ENCODE measurements at regions not wholly inside any gene's neighbourhood (a gene's known extent, or its start where the extent isn't known, plus 50 kb on each side); places are given as distances from the start of the nearest gene placed in this dataset.

- DNase-seq, result no peak
These were observed 220.3 kb upstream of the TPM1 start for GRCh38 chr15:62822228-62822627.

GRCh38 chr15:62823561-62823960, 219.0 kb upstream of the TPM1 start:
- no peak for DNase-seq

DNA sequence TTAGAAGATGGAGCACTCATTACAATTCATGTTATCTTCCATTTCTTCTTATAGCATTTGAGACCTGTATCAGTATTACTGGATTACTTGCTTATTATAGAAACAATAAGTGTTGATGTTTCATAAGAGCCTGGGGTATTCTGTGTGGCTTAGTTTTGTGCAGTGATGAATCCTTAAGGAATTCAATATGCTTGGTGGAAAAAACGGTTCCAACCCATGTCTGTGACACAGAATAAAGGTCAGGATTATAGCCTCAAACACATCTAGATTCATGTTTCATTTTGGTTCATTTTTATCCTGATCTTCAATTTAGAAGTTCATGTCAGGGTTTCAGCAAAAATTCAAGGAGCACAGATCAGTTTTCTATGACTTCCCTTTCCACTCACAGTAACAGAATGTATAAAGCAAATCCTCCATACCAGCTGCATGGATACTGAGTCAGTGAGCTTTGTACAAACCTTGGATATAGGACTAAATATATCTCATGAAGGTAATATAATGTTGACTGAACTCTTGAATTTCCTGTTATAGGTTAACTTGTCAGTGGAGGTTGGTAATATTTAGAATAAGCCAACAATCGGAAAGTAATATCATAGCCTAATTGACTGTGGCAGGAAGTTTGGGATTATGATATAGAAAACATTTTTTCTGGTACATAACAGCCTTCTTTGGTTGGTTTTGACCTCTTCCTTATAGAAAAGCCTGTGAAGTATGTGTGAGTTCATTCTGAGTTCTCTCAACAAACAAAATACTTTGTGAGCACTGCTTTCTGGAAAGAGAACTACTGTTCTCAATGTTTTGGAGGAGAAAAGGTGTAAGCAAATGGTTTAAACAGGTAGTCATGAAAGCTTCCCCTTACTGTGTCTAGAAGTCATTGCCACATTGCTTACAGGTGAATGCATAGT, 218.2 kb upstream of the TPM1 start:
- DNase-seq, result no peak

- DNase-seq, result no peak
These were observed 217.4 kb upstream of the TPM1 start for GRCh38 chr15:62825191-62825590.

GRCh38 chr15:62826561-62826960, 216.0 kb upstream of the TPM1 start:
- no peak for DNase-seq

DNA sequence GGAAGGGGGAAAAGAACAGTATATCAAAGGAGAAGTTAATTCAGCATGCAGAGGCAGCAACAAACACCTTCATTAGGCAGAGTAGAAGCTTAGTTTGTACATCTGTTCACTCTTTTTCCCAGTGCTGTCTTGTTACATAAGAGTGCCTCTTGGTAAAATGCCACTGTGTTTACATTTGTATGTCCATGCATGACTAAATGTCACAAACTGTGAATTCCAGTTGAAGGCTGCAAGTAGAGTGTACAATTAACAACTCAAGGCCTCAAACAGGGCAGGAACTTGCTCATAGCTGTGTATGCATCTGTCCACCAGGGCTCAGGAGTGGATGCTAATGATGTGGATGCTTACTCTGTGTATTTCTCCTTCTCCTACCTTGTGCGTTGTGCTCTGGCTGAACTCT, 214.2 kb upstream of the TPM1 start:
- DNase-seq, result no peak

DNA sequence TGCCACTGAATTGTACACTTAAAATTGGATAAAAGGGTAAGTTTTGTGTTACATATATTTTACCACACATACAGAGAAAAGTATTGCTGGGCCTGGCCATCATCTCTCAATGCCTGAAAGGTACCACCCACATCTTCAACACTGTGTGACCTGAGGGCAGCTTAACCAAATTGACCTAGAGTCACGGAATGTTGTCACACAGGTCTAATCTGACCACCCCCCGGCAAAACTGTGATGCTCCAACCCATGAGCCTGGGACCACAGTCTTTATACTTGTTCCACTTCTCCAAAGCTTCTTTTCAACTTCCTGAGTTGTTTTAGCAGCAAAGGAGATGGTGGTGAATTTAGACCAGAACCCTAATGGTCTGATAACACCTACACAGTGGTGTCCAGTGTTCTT, 210.3 kb upstream of the TPM1 start:
- no peak for DNase-seq

DNA sequence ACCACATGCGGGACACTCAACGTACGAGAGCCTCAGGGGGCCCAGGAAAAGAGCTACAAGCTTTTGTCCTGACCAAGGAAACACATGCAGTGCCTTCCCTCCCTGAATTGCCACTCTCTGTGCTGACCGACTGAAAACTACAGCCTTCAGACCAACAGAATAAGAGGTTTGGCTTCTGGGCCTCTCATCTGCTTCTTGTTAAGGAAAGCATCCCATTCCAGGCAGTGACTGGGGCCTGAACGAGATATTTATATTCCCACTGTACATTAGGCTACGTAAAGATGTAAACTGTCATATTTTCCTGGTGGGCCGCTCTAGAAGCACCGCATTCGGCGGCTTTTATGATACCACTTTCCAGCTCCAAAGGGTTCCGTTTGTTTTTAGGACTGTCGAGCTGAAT, 208.9 kb upstream of the TPM1 start:
- no peak for DNase-seq

DNA sequence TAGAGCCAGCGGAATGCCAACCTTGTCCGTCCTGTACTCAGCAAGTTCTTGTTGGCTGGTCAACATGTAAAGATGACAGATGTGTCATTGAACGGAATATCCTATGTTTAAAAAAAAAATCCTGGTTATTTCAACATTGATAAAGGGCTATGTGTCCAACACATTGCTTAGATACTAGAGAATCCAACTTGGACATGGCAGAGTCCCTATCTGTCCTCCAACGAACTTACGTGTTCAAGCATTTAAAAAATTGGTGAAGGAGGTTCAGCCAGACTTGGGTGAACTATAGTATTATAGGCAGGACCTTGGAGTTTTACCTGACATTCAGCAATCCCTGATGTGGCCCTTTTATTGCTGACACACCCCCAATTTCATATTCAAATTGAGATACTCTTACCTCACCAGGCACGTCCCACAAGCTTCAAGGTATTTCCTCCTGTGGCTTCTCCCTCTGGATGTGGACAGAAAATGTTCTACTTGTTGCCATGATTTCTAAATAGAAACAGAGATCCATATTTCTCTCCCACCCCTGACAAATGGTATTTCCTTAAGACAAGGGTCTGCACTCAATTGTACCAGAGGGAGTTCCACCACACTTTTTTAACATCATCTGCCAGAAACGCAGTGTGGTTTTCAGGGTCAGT, 207.7 kb upstream of the TPM1 start:
- no peak for DNase-seq

GRCh38 chr15:62835351-62835750, 207.2 kb upstream of the TPM1 start:
- no peak for DNase-seq

- DNase-seq, result no peak
These were observed 206.8 kb upstream of the TPM1 start for GRCh38 chr15:62835762-62836161.

GRCh38 chr15:62840526-62841268, 201.8 kb upstream of the TPM1 start:
- no peak for DNase-seq

DNA sequence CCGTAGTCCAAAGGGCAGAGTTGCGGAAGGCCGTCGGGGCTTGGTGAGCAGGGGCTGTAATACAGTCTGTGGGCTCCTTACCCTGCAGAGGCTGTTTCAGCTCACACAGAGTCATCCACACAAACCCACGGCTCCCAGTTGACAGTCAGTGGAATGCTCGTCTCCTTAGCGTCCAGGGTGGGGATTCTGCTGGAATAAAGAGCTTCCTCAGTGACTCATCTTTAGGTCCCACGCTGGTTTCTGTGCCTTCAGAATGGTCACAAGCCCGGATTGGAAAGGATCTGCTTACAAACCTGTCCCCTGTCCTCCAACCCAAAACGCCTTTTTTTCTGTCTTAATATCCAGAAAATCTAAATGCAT, 201.3 kb upstream of the TPM1 start:
- DNase-seq, result no peak

- DNase-seq, result no peak
These were observed 200.5 kb upstream of the TPM1 start for GRCh38 chr15:62841891-62842559.

GRCh38 chr15:62843311-62843710, 199.2 kb upstream of the TPM1 start:
- DNase-seq, result no peak

DNA sequence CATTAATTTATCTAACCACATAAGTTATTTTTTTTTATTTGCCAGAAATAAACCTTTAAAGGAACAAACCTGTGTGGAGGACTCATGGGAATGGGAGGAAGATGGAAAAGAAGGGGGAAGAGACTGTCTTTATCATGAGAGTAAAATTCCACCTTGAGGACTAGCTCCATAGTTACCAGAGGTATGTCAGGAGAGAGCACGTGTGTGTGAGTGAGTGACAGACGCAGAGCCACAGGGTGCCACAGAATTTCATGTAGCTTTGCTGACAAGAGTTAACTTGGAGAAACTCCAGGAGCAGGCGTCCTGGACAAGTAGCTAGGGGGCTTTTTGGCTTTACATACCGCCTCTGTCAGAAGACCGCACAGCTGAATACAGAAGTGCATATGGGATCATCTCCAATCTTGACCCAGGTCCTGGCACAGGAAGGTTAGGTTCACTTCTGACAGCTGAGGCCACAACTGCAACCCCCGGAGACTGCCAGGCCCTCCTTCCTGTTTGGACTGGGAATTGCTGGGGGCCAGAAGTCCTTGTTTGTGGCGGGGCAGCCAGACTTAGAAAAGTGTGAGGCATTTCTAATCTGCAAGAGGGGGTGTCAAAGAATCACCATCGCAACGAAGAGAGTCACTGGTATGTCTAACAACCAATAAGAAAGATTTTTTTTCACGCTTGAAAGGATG, 197.8 kb upstream of the TPM1 start:
- DNase-seq, result no peak

- DNase-seq, result no peak
These were observed 197.1 kb upstream of the TPM1 start for GRCh38 chr15:62845241-62846126.

DNA sequence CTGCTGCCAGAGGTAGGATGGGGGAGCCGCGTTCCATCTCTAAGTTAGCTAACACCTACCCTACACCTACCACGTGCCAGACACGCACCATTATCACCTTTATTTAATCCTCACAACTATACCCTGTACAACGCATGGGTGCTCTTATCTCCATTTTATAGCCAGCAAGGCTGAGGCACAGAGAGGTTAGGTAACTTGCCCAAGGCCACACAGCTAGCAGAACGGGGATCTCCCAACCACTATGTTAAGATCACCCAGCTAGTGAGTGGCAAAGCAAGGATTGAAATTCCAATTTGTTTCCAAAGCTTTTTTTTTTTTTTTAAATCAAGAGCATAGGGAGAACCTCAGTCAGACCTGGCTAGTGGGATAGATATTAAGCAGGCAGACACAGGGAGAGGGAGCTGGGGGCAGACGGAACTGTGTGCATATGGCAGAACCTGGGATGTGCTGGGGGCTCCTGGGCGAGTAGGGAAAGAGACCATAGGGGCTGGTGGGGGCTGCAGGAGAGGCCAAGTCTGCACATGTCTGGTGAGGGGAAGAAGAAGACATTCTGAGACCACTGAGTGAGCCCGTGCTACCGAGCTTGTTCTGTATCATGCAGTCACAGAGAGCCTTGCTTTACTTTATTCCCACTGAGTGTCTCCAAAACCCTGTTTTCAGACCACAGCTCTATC, 196.3 kb upstream of the TPM1 start:
- DNase-seq, result no peak

DNA sequence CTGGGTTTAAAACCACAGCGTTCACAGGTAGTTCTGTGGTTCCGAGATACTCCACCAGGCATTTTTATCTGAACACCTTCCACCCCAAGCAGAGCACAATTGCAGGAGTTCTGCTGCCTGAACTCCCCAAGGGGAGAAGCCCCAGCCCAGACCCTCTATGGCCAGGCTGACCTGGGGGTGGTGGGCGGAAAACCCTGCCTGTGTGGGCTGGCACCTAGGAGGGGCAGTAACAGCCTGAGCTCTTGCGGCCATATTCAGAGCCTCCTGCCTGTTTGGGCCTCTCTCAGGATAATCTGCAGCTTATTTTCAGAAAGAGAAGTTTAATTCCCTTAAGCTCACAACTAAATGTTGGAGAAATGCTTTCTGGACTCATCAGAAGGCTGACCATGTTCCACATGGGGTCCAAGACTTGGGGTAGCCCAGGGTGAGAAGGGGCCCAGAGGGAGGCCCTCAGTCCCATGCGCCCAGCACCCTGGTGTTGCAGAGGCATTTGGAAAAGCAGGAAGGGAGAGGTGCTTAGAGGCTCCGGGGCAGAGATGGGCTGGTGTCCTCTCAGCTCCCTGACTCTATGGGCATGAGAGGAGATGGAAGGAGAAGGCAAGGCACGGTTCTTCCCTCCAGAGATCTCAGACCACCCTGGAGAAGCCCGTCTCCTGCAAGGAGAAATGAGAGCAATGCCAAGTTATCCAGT, 195.6 kb upstream of the TPM1 start:
- no peak for DNase-seq

- no peak for DNase-seq
These were observed 194.6 kb upstream of the TPM1 start for GRCh38 chr15:62847900-62848489.

All from GDM1 (cell line).